AG04450 (cell line): ENCODE measurements at regions not wholly inside any gene's neighbourhood (a gene's known extent, or its start where the extent isn't known, plus 50 kb on each side); places are given as distances from the start of the nearest gene placed in this dataset.

Source experiments
- CTCF ChIA-PET: fragments of 300-600, 350-600 bp; formaldehyde crosslinking; extraction: SDS; loops from one replicate; lab custom pipeline; 2022; ENCODE audit warnings: antibody characterized with exemption, inconsistent platforms; lab: Charles Lee
- POLR2A ChIA-PET: fragments of 350-600 bp; formaldehyde crosslinking; extraction: SDS; loops from one replicate; lab custom pipeline; 2021; ENCODE audit warnings: antibody characterized with exemption, inconsistent platforms; lab: Yijun Ruan, JAX
- DNase-seq: peaks from one replicate; pipeline ENCODE4 v3.0.0-alpha.2; 2011; ENCODE audit warnings: low read depth, low spot score
- H3K27ac ChIP-seq: one replicate; pipeline ENCODE4 v1.5.1; 2012; ENCODE audit warnings: low read depth, low read length, control low read depth
- H3K27me3 ChIP-seq: one replicate; pipeline ENCODE4 v1.6.0; 2012; ENCODE audit warnings: low read length; ENCODE audit not compliant: control insufficient read depth, insufficient read depth
- H3K4me3 ChIP-seq: 2 replicates; pipeline ENCODE4 v1.5.1; 2011; ENCODE audit warnings: mild to moderate bottlenecking, low read depth, low read length, control low read depth
- H3K9me3 ChIP-seq: 2 replicates; pipeline ENCODE4 v1.5.1; 2012; ENCODE audit warnings: low read length; ENCODE audit not compliant: control insufficient read depth, insufficient read depth
- TF ChIP-seq, protein P1 (sequence below): IDR thresholded peaks from 2 replicates; pipeline ENCODE4 v1.5.1; 2011; ENCODE audit warnings: low read depth, low read length, control low read depth, inconsistent platforms

DNA sequence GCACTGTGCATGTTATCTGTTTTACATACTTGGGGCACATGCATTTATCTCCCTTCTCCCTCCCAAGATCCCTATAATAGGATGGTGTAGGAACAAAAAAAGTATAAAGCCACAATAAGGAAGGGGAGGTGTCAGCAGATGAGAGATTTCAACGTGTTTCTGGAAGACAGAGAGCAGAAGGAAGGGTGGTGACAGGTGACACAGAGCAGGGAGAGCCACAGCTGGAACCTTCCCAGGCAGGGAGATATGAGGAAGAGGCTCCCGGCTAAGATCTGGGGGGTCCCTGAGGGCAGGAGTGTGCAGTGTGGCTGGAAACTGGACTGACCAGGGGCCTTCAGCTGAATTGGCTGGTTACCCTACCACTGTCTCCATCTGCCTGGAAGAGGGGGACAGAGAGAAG is 107.4 kb downstream of the BCOR start:
- ChIA-PET CTCF (no interaction called here), POLR2A (interaction anchor here (0.6 kb wide), 1 partner anchor 121 kb away, joined by 3 read pairs; no protein-coding TSS in a partner anchor)
- H3K27me3 ChIP-seq: no peaks in the 10 kb centered on the region
- no peak overlapping the region for H3K27ac ChIP-seq
- H3K9me3 ChIP-seq: no peaks in the 10 kb centered on the region
- no peak overlapping the region for H3K4me3 ChIP-seq
- no peak for DNase-seq
- TF ChIP-seq, protein P1, sequence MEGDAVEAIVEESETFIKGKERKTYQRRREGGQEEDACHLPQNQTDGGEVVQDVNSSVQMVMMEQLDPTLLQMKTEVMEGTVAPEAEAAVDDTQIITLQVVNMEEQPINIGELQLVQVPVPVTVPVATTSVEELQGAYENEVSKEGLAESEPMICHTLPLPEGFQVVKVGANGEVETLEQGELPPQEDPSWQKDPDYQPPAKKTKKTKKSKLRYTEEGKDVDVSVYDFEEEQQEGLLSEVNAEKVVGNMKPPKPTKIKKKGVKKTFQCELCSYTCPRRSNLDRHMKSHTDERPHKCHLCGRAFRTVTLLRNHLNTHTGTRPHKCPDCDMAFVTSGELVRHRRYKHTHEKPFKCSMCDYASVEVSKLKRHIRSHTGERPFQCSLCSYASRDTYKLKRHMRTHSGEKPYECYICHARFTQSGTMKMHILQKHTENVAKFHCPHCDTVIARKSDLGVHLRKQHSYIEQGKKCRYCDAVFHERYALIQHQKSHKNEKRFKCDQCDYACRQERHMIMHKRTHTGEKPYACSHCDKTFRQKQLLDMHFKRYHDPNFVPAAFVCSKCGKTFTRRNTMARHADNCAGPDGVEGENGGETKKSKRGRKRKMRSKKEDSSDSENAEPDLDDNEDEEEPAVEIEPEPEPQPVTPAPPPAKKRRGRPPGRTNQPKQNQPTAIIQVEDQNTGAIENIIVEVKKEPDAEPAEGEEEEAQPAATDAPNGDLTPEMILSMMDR: no peak

GRCh38 chrX:39992300-39992699 is 105.5 kb downstream of the BCOR start:
- ChIA-PET CTCF (no interaction called here), POLR2A (no interaction called here)
- no peaks in the 10 kb centered on the region for H3K27me3 ChIP-seq
- H3K27ac ChIP-seq: no peak overlapping the region
- no peaks in the 10 kb centered on the region for H3K9me3 ChIP-seq
- TF ChIP-seq, protein P1: no peak
- H3K4me3 ChIP-seq: no peak overlapping the region
- no peak for DNase-seq

- Histone ChIP-seq H3K27ac (no peak overlapping the region), H3K9me3 (no peaks in the 10 kb centered on the region), H3K4me3 (no peak overlapping the region), H3K27me3 (no peaks in the 10 kb centered on the region)
- ChIA-PET CTCF (no interaction called here), POLR2A (no interaction called here)
- DNase-seq: no peak
- TF ChIP-seq, protein P1: no peak
Measured at GRCh38 chrX:39995457-39995856, 102.3 kb downstream of the BCOR start.

- TF ChIP-seq, protein P1: no peak
- ChIA-PET POLR2A (interaction anchor here (0.6 kb wide), 1 partner anchor 14 kb away, joined by 7 read pairs; no protein-coding TSS in a partner anchor), CTCF (no interaction called here)
Measured at GRCh38 chrX:39996536-39996935, 101.2 kb downstream of the BCOR start.

GRCh38 chrX:39998636-39999406 is 98.9 kb downstream of the BCOR start:
- Histone ChIP-seq H3K4me3 (no peak overlapping the region), H3K9me3 (no peaks in the 10 kb centered on the region), H3K27me3 (no peaks in the 10 kb centered on the region), H3K27ac (no peak overlapping the region)
- DNase-seq: no peak
- ChIA-PET POLR2A (no interaction called here), CTCF (no interaction called here)
- TF ChIP-seq, protein P1: no peak

More at GRCh38 chrX:39996536-39996935, 101.2 kb downstream of the BCOR start:
- H3K27me3 ChIP-seq: no peaks in the 10 kb centered on the region
- no peaks in the 10 kb centered on the region for H3K9me3 ChIP-seq
- DNase-seq: no peak
- H3K4me3 ChIP-seq: no peak overlapping the region
- H3K27ac ChIP-seq: no peak overlapping the region
